ENCODE measurements at regions not wholly inside any gene's neighbourhood (a gene's known extent, or its start where the extent isn't known, plus 50 kb on each side); places are given as distances from the start of the nearest gene placed in this dataset.

DNA sequence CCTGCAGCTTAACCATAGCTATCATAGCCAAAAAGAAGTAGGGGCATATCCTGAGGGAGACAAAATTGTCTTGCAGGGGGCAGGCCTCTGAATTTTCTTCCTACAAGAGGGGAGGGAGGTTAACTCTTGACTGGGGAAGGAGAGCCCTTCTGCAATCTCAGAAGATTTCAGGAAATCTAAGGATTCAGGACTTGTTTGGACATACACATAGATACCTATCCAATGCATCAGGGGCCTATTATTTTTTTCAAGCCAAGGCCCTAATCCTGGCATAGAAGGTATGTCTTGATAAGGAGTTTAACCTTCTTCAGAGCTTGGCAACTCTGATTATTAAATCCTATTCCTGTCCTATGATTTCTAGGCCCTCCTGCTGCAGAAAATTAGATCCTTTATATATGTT is 375.1 kb upstream of the ACTBL2 start:
- Histone ChIP-seq H3K4me1 (ENCODE audit: control insufficient read depth in 4 of 4, insufficient read depth in 4 of 4, low read length in 3 of 4) (no peaks in the 10 kb centered on the region), H3K9me3 (ENCODE audit: control insufficient read depth in 4 of 4, low read length in 3 of 4) (no peaks in the 10 kb centered on the region), H3K36me3 (ENCODE audit: control insufficient read depth in 4 of 4, insufficient read depth in 3 of 4, low read depth in 1 of 4, low read length in 3 of 4) (no peaks in the 10 kb centered on the region), H3K9ac (ENCODE audit: low read depth in 1 of 2, low read length in 2 of 2) (no peak overlapping the region), H3K27ac (ENCODE audit: low read depth in 1 of 2, low read length in 2 of 2) (no peak overlapping the region), H3K4me3 (ENCODE audit: low read depth in 1 of 3, low read length in 3 of 3) (no peak overlapping the region), H3K27me3 (ENCODE audit: control insufficient read depth in 4 of 4, insufficient read depth in 4 of 4, low read length in 3 of 4) (no peaks in the 10 kb centered on the region)
- TF ChIP-seq NR2F2 (IDR thresholded peaks at IDR 0.05) (no peak), SP1 (IDR thresholded peaks at IDR 0.05) (no peak), JUND (IDR thresholded peaks at IDR 0.05) (no peak), YY1 (IDR thresholded peaks at IDR 0.05) (no peak), EGR1 (IDR thresholded peaks at IDR 0.05; ENCODE audit: low read depth in 2 of 2) (no peak)
- no peak for DNase-seq (ENCODE audit: low spot score)

DNA sequence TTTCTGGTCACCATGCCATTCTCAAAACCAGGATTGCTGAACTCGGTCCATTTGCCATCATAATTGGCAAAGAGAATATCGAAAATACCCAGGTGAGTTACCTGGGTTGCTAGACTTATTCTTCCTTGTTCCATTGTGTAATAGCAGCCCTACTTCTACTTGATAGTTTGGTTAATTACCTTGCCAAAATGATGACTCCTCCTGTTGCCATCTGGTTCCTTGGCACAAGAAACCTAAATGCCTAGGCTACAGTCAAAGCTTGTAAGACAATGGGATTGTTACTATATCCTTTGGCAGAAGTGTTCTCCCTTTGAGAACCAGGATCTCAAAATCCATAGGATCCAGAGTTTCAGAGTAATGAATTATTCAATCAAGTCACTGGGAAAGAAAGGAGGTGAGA is 373.2 kb upstream of the ACTBL2 start:
- Histone ChIP-seq H3K27ac (ENCODE audit: low read depth in 1 of 2, low read length in 2 of 2) (no peak overlapping the region), H3K4me3 (ENCODE audit: low read depth in 1 of 3, low read length in 3 of 3) (no peak overlapping the region), H3K27me3 (ENCODE audit: control insufficient read depth in 4 of 4, insufficient read depth in 4 of 4, low read length in 3 of 4) (no peaks in the 10 kb centered on the region), H3K9ac (ENCODE audit: low read depth in 1 of 2, low read length in 2 of 2) (no peak overlapping the region), H3K36me3 (ENCODE audit: control insufficient read depth in 4 of 4, insufficient read depth in 3 of 4, low read depth in 1 of 4, low read length in 3 of 4) (no peaks in the 10 kb centered on the region), H3K9me3 (ENCODE audit: control insufficient read depth in 4 of 4, low read length in 3 of 4) (no peaks in the 10 kb centered on the region), H3K4me1 (ENCODE audit: control insufficient read depth in 4 of 4, insufficient read depth in 4 of 4, low read length in 3 of 4) (no peaks in the 10 kb centered on the region)
- WGBS, result 91% methylated on average over 2 of the region's 2 CpGs
- no peak for TF ChIP-seq FOXA1 (IDR thresholded peaks at IDR 0.05)
- TF ChIP-seq EGR1 (IDR thresholded peaks at IDR 0.05; ENCODE audit: low read depth in 2 of 2), result no peak
- no peak for TF ChIP-seq HNF4G (IDR thresholded peaks at IDR 0.05)
- no peak for TF ChIP-seq RAD21 (IDR thresholded peaks at IDR 0.05)
- no peak for TF ChIP-seq FOXA2 (IDR thresholded peaks at IDR 0.05)
- TF ChIP-seq, protein P1, sequence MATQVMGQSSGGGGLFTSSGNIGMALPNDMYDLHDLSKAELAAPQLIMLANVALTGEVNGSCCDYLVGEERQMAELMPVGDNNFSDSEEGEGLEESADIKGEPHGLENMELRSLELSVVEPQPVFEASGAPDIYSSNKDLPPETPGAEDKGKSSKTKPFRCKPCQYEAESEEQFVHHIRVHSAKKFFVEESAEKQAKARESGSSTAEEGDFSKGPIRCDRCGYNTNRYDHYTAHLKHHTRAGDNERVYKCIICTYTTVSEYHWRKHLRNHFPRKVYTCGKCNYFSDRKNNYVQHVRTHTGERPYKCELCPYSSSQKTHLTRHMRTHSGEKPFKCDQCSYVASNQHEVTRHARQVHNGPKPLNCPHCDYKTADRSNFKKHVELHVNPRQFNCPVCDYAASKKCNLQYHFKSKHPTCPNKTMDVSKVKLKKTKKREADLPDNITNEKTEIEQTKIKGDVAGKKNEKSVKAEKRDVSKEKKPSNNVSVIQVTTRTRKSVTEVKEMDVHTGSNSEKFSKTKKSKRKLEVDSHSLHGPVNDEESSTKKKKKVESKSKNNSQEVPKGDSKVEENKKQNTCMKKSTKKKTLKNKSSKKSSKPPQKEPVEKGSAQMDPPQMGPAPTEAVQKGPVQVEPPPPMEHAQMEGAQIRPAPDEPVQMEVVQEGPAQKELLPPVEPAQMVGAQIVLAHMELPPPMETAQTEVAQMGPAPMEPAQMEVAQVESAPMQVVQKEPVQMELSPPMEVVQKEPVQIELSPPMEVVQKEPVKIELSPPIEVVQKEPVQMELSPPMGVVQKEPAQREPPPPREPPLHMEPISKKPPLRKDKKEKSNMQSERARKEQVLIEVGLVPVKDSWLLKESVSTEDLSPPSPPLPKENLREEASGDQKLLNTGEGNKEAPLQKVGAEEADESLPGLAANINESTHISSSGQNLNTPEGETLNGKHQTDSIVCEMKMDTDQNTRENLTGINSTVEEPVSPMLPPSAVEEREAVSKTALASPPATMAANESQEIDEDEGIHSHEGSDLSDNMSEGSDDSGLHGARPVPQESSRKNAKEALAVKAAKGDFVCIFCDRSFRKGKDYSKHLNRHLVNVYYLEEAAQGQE (IDR thresholded peaks at IDR 0.05), result no peak
- TF ChIP-seq RXRA (IDR thresholded peaks at IDR 0.05), result no peak
- TF ChIP-seq JUND (IDR thresholded peaks at IDR 0.05), result no peak
- TF ChIP-seq, protein P2, sequence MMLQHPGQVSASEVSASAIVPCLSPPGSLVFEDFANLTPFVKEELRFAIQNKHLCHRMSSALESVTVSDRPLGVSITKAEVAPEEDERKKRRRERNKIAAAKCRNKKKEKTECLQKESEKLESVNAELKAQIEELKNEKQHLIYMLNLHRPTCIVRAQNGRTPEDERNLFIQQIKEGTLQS (IDR thresholded peaks at IDR 0.05), result no peak
- TF ChIP-seq SP1 (IDR thresholded peaks at IDR 0.05), result no peak
- TF ChIP-seq YY1 (IDR thresholded peaks at IDR 0.05), result no peak
- TF ChIP-seq TAF1 (conservative IDR thresholded peaks at IDR 0.05), result no peak
- TF ChIP-seq, protein P3, sequence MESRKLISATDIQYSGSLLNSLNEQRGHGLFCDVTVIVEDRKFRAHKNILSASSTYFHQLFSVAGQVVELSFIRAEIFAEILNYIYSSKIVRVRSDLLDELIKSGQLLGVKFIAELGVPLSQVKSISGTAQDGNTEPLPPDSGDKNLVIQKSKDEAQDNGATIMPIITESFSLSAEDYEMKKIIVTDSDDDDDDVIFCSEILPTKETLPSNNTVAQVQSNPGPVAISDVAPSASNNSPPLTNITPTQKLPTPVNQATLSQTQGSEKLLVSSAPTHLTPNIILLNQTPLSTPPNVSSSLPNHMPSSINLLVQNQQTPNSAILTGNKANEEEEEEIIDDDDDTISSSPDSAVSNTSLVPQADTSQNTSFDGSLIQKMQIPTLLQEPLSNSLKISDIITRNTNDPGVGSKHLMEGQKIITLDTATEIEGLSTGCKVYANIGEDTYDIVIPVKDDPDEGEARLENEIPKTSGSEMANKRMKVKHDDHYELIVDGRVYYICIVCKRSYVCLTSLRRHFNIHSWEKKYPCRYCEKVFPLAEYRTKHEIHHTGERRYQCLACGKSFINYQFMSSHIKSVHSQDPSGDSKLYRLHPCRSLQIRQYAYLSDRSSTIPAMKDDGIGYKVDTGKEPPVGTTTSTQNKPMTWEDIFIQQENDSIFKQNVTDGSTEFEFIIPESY (IDR thresholded peaks at IDR 0.05), result no peak
- TF ChIP-seq NR2F2 (IDR thresholded peaks at IDR 0.05), result no peak
- no peak for TF ChIP-seq GABPA (IDR thresholded peaks at IDR 0.05 in 1 of 2, conservative IDR thresholded peaks at IDR 0.05 in 1 of 2)
- TF ChIP-seq, protein P4, sequence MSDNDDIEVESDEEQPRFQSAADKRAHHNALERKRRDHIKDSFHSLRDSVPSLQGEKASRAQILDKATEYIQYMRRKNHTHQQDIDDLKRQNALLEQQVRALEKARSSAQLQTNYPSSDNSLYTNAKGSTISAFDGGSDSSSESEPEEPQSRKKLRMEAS (IDR thresholded peaks at IDR 0.05), result no peak
- no peak for TF ChIP-seq HNF4A (conservative IDR thresholded peaks at IDR 0.05)
- TF ChIP-seq, protein P5, sequence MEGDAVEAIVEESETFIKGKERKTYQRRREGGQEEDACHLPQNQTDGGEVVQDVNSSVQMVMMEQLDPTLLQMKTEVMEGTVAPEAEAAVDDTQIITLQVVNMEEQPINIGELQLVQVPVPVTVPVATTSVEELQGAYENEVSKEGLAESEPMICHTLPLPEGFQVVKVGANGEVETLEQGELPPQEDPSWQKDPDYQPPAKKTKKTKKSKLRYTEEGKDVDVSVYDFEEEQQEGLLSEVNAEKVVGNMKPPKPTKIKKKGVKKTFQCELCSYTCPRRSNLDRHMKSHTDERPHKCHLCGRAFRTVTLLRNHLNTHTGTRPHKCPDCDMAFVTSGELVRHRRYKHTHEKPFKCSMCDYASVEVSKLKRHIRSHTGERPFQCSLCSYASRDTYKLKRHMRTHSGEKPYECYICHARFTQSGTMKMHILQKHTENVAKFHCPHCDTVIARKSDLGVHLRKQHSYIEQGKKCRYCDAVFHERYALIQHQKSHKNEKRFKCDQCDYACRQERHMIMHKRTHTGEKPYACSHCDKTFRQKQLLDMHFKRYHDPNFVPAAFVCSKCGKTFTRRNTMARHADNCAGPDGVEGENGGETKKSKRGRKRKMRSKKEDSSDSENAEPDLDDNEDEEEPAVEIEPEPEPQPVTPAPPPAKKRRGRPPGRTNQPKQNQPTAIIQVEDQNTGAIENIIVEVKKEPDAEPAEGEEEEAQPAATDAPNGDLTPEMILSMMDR (IDR thresholded peaks at IDR 0.05; ENCODE audit: low read depth, low read length, missing input control), result no peak
- no peak for DNase-seq (ENCODE audit: low spot score)

All from liver (tissue), 8 donors.